PC-9 (cell line): ENCODE measurements at regions not wholly inside any gene's neighbourhood (a gene's known extent, or its start where the extent isn't known, plus 50 kb on each side); places are given as distances from the start of the nearest gene placed in this dataset.
"Not testable (repeated sequence)": the region's sequence is repeated elsewhere in the genome, so short reads cannot be mapped to it uniquely, and the experiment has no call there.

Experiments
- BruUV-seq: library from RNA; stranded (reverse); fragments of 400-500 nt; replicated peaks from 2 replicates; lab custom pipeline; 2021; lab: Mats Ljungman, UMichigan
- CTCF ChIA-PET: fragments of 300-600 bp; sonication (Branson Sonifier 250); formaldehyde crosslinking; loops from one replicate; lab custom pipeline; 2022; ENCODE audit warnings: antibody characterized with exemption; lab: Charles Lee
- POLR2A ChIA-PET: fragments of 300-600 bp; sonication (Branson Sonifier 250); formaldehyde crosslinking; loops from one replicate; lab custom pipeline; 2022; ENCODE audit warnings: antibody characterized with exemption; ENCODE audit not compliant: unreplicated experiment; lab: Charles Lee
- DNase-seq, 2 experiments: peaks; one replicate each; pipeline versions ENCODE4 v3.0.0 to v3.0.0-alpha.2; 2015 to 2022; ENCODE audit warnings: mixed read lengths in 1 of 2
- H2AFZ ChIP-seq: fragments of 200-600 bp; sonication (generic); 2 replicates; pipeline ENCODE4 v1.8.1; 2017; ENCODE audit warnings: antibody characterized with exemption
- H3F3A ChIP-seq: fragments of 200-600 bp; sonication (generic); 2 replicates; pipeline ENCODE4 v1.8.1; 2017; ENCODE audit warnings: antibody characterized with exemption, mild to moderate bottlenecking, low read depth; ENCODE audit not compliant: insufficient read depth
- H3K27ac ChIP-seq: fragments of 200-600 bp; sonication (generic); 2 replicates; pipeline ENCODE4 v1.6.1; 2016; ENCODE audit warnings: mixed run types
- H3K27me3 ChIP-seq: fragments of 200-600 bp; sonication (generic); 2 replicates; pipeline ENCODE4 v1.6.1; 2016; ENCODE audit warnings: low read depth, mixed run types; ENCODE audit not compliant: insufficient read depth
- H3K36me3 ChIP-seq: fragments of 200-600 bp; sonication (generic); 2 replicates; pipeline ENCODE4 v1.6.1; 2016; ENCODE audit warnings: low read depth, mixed run types
- H3K4me1 ChIP-seq: fragments of 200-600 bp; sonication (generic); replicated peaks from 2 replicates; pipeline ENCODE4 v1.6.1; 2016; ENCODE audit warnings: mixed run types; ENCODE audit not compliant: insufficient read depth
- H3K4me2 ChIP-seq: fragments of 200-600 bp; sonication (generic); 2 replicates; pipeline ENCODE4 v1.6.1; 2017; ENCODE audit warnings: mixed run types
- H3K4me3 ChIP-seq: fragments of 200-600 bp; sonication (generic); 2 replicates; pipeline ENCODE4 v1.6.1; 2016; ENCODE audit warnings: mixed run types
- H3K79me2 ChIP-seq: fragments of 200-600 bp; sonication (generic); 2 replicates; pipeline ENCODE4 v1.6.1; 2017; ENCODE audit warnings: low read depth, mixed run types
- H3K9me2 ChIP-seq: fragments of 200-600 bp; sonication (generic); 2 replicates; pipeline ENCODE4 v1.8.1; 2017; ENCODE audit warnings: mild to moderate bottlenecking; ENCODE audit not compliant: insufficient read depth
- H3K9me3 ChIP-seq: fragments of 200-600 bp; sonication (generic); 2 replicates; pipeline ENCODE4 v1.8.1; 2016; ENCODE audit warnings: low read depth; ENCODE audit not compliant: insufficient read depth
- H4K20me1 ChIP-seq: fragments of 200-600 bp; sonication (generic); 2 replicates; pipeline ENCODE4 v1.8.1; 2017; ENCODE audit not compliant: insufficient read depth
- CTCF ChIP-seq: fragments of 200-600 bp; sonication (generic); conservative IDR thresholded peaks from 2 replicates; pipeline ENCODE4 v1.6.1; 2017; ENCODE audit warnings: mixed run types, antibody characterized with exemption, mild to moderate bottlenecking, moderate library complexity
- EZH2 ChIP-seq: fragments of 200-600 bp; sonication (generic); IDR thresholded peaks from 2 replicates; pipeline ENCODE4 v1.8.0; 2017; ENCODE audit warnings: antibody characterized with exemption, low read depth
- intact Hi-C: fragments of 100-400 bp; cut with micrococcal nuclease; formaldehyde crosslinking; loops from one replicate; pipeline ENCODE4 v1.10.0; 2022; ENCODE audit not compliant: unreplicated experiment

- Histone ChIP-seq H3K4me2 (no peak overlapping the region), H3K79me2 (no peaks in the 10 kb centered on the region), H2AFZ (no peak overlapping the region), H4K20me1 (no peaks in the 10 kb centered on the region), H3K9me3 (no peaks in the 10 kb centered on the region), H3K4me3 (no peak overlapping the region), H3K27me3 (no peaks in the 10 kb centered on the region), H3K4me1 (no peaks in the 10 kb centered on the region), H3K27ac (no peak overlapping the region), H3K36me3 (no peaks in the 10 kb centered on the region), H3F3A (no peaks in the 10 kb centered on the region), H3K9me2 (no peaks in the 10 kb centered on the region; the same call in 1 of the 2 replicates)
- no peak for DNase-seq
- BruUV-seq = no TSS peak
- POLR2A ChIA-PET = no interaction called here
- intact Hi-C loops = no loop called here
- CTCF ChIA-PET = no interaction called here
- no peak for TF ChIP-seq EZH2
- no peak for TF ChIP-seq CTCF
Measured at GRCh38 chr5:164148292-164148691, 642.9 kb downstream of the MAT2B start.

- H3K27ac ChIP-seq, DNase-seq, H3F3A ChIP-seq, H3K36me3 ChIP-seq, H3K9me3 ChIP-seq, BruUV-seq, H2AFZ ChIP-seq, H3K4me3 ChIP-seq, CTCF ChIA-PET, POLR2A ChIA-PET, H4K20me1 ChIP-seq, H3K4me1 ChIP-seq, H3K27me3 ChIP-seq, intact Hi-C loops, H3K79me2 ChIP-seq, H3K4me2 ChIP-seq, H3K9me2 ChIP-seq: not testable (repeated sequence)
Measured at GRCh38 chr5:164152539-164152938, 647.1 kb downstream of the MAT2B start.

- Histone ChIP-seq H3K9me3 (no peaks in the 10 kb centered on the region), H3K4me3 (no peak overlapping the region), H3K4me2 (no peak overlapping the region), H3K79me2 (no peaks in the 10 kb centered on the region), H3K27me3 (no peaks in the 10 kb centered on the region), H3K36me3 (no peaks in the 10 kb centered on the region), H3K4me1 (no peaks in the 10 kb centered on the region), H3K27ac (no peak overlapping the region), H2AFZ (no peak overlapping the region), H3K9me2 (no peaks in the 10 kb centered on the region), H3F3A (no peaks in the 10 kb centered on the region), H4K20me1 (no peaks in the 10 kb centered on the region)
- POLR2A ChIA-PET = no interaction called here
- intact Hi-C loops = no loop called here
- no peak for DNase-seq
- TF ChIP-seq CTCF (no peak), EZH2 (no peak)
- CTCF ChIA-PET = no interaction called here
- no TSS peak for BruUV-seq
Measured at GRCh38 chr5:164153469-164154172, 648.2 kb downstream of the MAT2B start.

- intact Hi-C loops = no loop called here
- DNase-seq = no peak
- Histone ChIP-seq H3K36me3 (no peaks in the 10 kb centered on the region), H4K20me1 (no peaks in the 10 kb centered on the region; the same call in 1 of the 2 replicates), H3K4me3 (no peak overlapping the region), H3K27ac (no peak overlapping the region), H3K27me3 (no peaks in the 10 kb centered on the region), H2AFZ (no peak overlapping the region), H3F3A (no peaks in the 10 kb centered on the region), H3K4me2 (no peak overlapping the region), H3K9me3 (no peaks in the 10 kb centered on the region), H3K9me2 (no peaks in the 10 kb centered on the region), H3K4me1 (no peaks in the 10 kb centered on the region), H3K79me2 (no peaks in the 10 kb centered on the region)
- ChIA-PET POLR2A (no interaction called here), CTCF (no interaction called here)
- TF ChIP-seq EZH2 (no peak), CTCF (no peak)
- no TSS peak for BruUV-seq
Measured at GRCh38 chr5:164170814-164171213, 665.4 kb downstream of the MAT2B start.
